Sigmoid colon (tissue), 4 donors: ENCODE measurements at regions not wholly inside any gene's neighbourhood (a gene's known extent, or its start where the extent isn't known, plus 50 kb on each side); places are given as distances from the start of the nearest gene placed in this dataset.

ENCODE experiments used
- CTCF ChIP-seq, 4 experiments: fragments of 450-650 bp in 3 of 4; fragments of 200-600 bp in 1 of 4; IDR thresholded peaks; one replicate each; pipeline ENCODE4 v1.5.1; 2016 to 2019; ENCODE audit warnings: antibody characterized with exemption in 4 of 4, mild to moderate bottlenecking in 3 of 4, moderate library complexity in 2 of 4
- POLR2A ChIP-seq, 2 donors: fragments of 450-650 bp; IDR thresholded peaks; one replicate each; pipeline ENCODE4 v1.6.1; 2016; ENCODE audit warnings: antibody characterized with exemption in 2 of 2, mild to moderate bottlenecking in 2 of 2, moderate library complexity in 2 of 2
- POLR2AphosphoS5 ChIP-seq, 4 donors: sonication (generic); formaldehyde crosslinking; IDR thresholded peaks; one replicate each; pipeline ENCODE4 v1.6.1; 2017; ENCODE audit warnings: antibody characterized with exemption in 4 of 4

- TF ChIP-seq CTCF (IDR thresholded peaks at IDR 0.05): no peak
- no peak for TF ChIP-seq POLR2A (IDR thresholded peaks at IDR 0.05)
- TF ChIP-seq POLR2AphosphoS5 (IDR thresholded peaks at IDR 0.05): no peak
Observed at GRCh38 chr7:33750177-33750576, 155.2 kb upstream of the BMPER start.
